Subcutaneous abdominal adipose tissue (tissue), 5 donors: ENCODE measurements at regions not wholly inside any gene's neighbourhood (a gene's known extent, or its start where the extent isn't known, plus 50 kb on each side); places are given as distances from the start of the nearest gene placed in this dataset.

Experiments
- H3K27ac ChIP-seq: one replicate; pipeline ENCODE4 v1.7.0; 2013; ENCODE audit warnings: low read depth, mild to moderate bottlenecking, inconsistent platforms, low read length, moderate library complexity
- H3K27me3 ChIP-seq, 5 donors: one replicate each; pipeline ENCODE4 v1.7.0; 2013; ENCODE audit warnings: low read length in 5 of 5, inconsistent platforms in 1 of 5; ENCODE audit not compliant: control insufficient read depth in 5 of 5, insufficient read depth in 4 of 5
- H3K36me3 ChIP-seq, 5 donors: one replicate each; pipeline ENCODE4 v1.7.0; 2013; ENCODE audit warnings: low read length in 5 of 5; ENCODE audit not compliant: control insufficient read depth in 5 of 5, insufficient read depth in 5 of 5
- H3K4me1 ChIP-seq, 5 donors: one replicate each; pipeline ENCODE4 v1.7.0; 2013; ENCODE audit warnings: low read length in 5 of 5, mild to moderate bottlenecking in 3 of 5, moderate library complexity in 1 of 5; ENCODE audit not compliant: control insufficient read depth in 5 of 5, insufficient read depth in 5 of 5
- H3K4me3 ChIP-seq, 5 donors: one replicate each; pipeline ENCODE4 v1.7.0; 2013; ENCODE audit warnings: low read length in 5 of 5, low read depth in 1 of 5
- H3K9ac ChIP-seq, 5 donors: one replicate each; pipeline ENCODE4 v1.7.0; 2013; ENCODE audit warnings: low read length in 5 of 5, mild to moderate bottlenecking in 4 of 5, moderate library complexity in 3 of 5
- H3K9me3 ChIP-seq, 5 donors: one replicate each; pipeline ENCODE4 v1.7.0; 2013; ENCODE audit warnings: low read length in 5 of 5; ENCODE audit not compliant: control insufficient read depth in 5 of 5
- donor health status: healthy.
- donor health status: healthy.
- donor health status: healthy.
- donor health status: healthy.
- donor health status: healthy.

DNA sequence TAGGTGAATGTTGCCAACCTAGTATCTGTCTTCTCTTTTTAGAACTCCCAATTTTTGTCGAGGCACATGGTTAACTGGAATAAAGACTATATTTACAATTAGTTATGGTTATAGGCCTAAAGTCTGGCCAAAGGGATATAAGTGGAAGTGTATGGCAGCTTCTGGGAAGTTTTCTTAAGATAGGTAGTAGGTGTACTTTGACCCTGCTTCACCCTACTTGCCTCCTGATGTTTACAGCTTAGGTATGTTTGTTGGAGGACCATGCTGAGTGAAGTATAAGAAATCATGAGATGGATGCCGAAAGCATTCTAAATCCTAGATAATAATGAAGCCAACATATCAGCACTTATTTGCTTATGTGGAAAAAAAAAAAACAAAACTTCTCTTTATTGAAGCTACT, 272.1 kb downstream of the S1PR1 start:
- no peak overlapping the region for H3K27ac ChIP-seq

DNA sequence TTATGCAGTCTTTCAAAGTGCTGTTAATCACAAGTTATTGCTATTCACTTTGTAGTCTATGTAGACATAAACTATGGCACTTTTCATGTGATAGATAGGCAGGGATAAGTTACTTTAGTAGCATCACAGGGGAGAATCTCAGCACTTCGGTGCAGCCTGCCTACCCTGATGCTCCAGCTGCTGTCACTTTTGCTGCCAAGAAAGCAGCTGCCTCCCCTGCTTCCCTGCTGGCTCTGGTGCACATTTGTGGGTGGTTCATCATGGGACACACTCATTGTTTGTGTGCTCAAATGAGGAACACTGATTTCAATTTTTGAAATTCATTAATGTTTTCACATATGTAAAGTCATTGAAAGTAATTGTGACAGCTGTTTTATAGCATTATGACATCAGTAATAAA, 272.6 kb downstream of the S1PR1 start:
- no peaks in the 10 kb centered on the region for H3K9me3 ChIP-seq
- H3K9ac ChIP-seq = no peak overlapping the region
- H3K4me1 ChIP-seq = no peaks in the 10 kb centered on the region
- H3K27me3 ChIP-seq = no peaks in the 10 kb centered on the region
- H3K4me3 ChIP-seq = no peak overlapping the region
- H3K36me3 ChIP-seq = no peaks in the 10 kb centered on the region
- H3K27ac ChIP-seq = no peak overlapping the region

More for the DNA sequence above, 272.1 kb downstream of the S1PR1 start:
- no peak overlapping the region for H3K9ac ChIP-seq
- H3K9me3 ChIP-seq = no peaks in the 10 kb centered on the region
- H3K4me3 ChIP-seq = no peak overlapping the region
- no peaks in the 10 kb centered on the region for H3K4me1 ChIP-seq
- H3K36me3 ChIP-seq = no peaks in the 10 kb centered on the region
- H3K27me3 ChIP-seq = no peaks in the 10 kb centered on the region

GRCh38 chr1:101511202-101511891, 274.5 kb downstream of the S1PR1 start:
- Histone ChIP-seq H3K27me3 (no peaks in the 10 kb centered on the region), H3K36me3 (no peaks in the 10 kb centered on the region), H3K9me3 (peaks cover 0 to 2% (median 0%) of the 10 kb centered on the region in 5 donors), H3K4me1 (no peaks in the 10 kb centered on the region), H3K9ac (no peak overlapping the region), H3K27ac (no peak overlapping the region), H3K4me3 (no peak overlapping the region)

- Histone ChIP-seq H3K9me3 (peaks cover 0 to 5% (median 0%) of the 10 kb centered on the region in 5 donors), H3K36me3 (no peaks in the 10 kb centered on the region), H3K27me3 (no peaks in the 10 kb centered on the region), H3K4me1 (no peaks in the 10 kb centered on the region), H3K27ac (no peak overlapping the region), H3K4me3 (no peak overlapping the region), H3K9ac (no peak overlapping the region)
Observed at GRCh38 chr1:101520302-101520701, 283.5 kb downstream of the S1PR1 start.

DNA sequence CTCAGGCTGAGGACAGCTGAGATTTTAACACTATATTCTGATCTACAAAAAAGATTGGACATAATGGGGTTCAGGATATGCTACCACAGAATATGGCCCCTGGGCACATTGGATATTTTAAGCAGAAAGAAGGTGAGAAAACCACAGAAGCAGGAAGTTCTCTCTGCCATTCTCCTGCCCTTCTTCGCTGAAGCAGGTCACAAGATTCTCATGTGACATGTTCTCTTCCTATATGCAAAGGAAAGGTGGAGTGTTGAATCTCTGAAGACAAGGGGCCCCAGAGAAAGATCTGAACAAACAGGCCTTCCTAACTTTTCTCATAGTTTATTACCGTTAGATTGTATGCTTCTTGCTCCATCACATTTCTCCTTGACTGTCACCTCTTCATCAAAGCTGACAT, 285.7 kb downstream of the S1PR1 start:
- Histone ChIP-seq H3K4me1 (no peaks in the 10 kb centered on the region), H3K36me3 (no peaks in the 10 kb centered on the region), H3K9me3 (no peaks in the 10 kb centered on the region)

DNA sequence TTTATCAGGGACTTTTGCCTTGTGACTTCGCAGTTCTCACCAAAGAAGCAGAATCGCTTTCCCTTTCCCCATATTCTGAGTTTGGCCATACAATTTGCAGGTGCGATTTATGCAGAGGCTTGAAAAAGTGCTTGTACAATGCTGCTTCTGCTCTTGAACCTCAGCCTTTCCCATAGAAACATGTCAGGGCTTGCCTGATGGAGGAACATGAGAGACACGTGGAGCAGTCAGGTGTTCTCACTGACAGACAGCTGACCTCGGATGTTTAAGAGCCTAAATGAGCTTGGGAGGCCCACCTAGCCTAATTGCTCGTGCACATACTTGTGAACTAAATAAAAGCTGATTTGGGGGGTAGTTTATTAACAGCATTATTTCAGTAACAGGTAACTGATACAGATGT, 290.0 kb downstream of the S1PR1 start:
- Histone ChIP-seq H3K9me3 (no peaks in the 10 kb centered on the region), H3K4me3 (no peak overlapping the region), H3K27ac (no peak overlapping the region), H3K9ac (no peak overlapping the region), H3K4me1 (no peaks in the 10 kb centered on the region), H3K36me3 (no peaks in the 10 kb centered on the region), H3K27me3 (no peaks in the 10 kb centered on the region)

More for the DNA sequence above, 285.7 kb downstream of the S1PR1 start:
- Histone ChIP-seq H3K27ac (no peak overlapping the region), H3K27me3 (no peaks in the 10 kb centered on the region), H3K9ac (no peak overlapping the region), H3K4me3 (no peak overlapping the region)

GRCh38 chr1:101532377-101532776, 295.6 kb downstream of the S1PR1 start:
- Histone ChIP-seq H3K4me3 (no peak overlapping the region), H3K9ac (no peak overlapping the region), H3K27ac (no peak overlapping the region), H3K27me3 (no peaks in the 10 kb centered on the region), H3K4me1 (no peaks in the 10 kb centered on the region), H3K36me3 (no peaks in the 10 kb centered on the region), H3K9me3 (no peaks in the 10 kb centered on the region)

GRCh38 chr1:101540161-101540560, 303.3 kb downstream of the S1PR1 start:
- Histone ChIP-seq H3K9ac (no peak overlapping the region), H3K4me3 (no peak overlapping the region), H3K27ac (no peak overlapping the region), H3K9me3 (no peaks in the 10 kb centered on the region), H3K27me3 (no peaks in the 10 kb centered on the region), H3K4me1 (no peaks in the 10 kb centered on the region), H3K36me3 (no peaks in the 10 kb centered on the region)

- Histone ChIP-seq H3K4me3 (no peak overlapping the region), H3K27ac (no peak overlapping the region), H3K4me1 (no peaks in the 10 kb centered on the region), H3K9ac (no peak overlapping the region), H3K36me3 (no peaks in the 10 kb centered on the region), H3K9me3 (no peaks in the 10 kb centered on the region), H3K27me3 (no peaks in the 10 kb centered on the region)
Observed at GRCh38 chr1:101546885-101547284, 310.1 kb downstream of the S1PR1 start.

DNA sequence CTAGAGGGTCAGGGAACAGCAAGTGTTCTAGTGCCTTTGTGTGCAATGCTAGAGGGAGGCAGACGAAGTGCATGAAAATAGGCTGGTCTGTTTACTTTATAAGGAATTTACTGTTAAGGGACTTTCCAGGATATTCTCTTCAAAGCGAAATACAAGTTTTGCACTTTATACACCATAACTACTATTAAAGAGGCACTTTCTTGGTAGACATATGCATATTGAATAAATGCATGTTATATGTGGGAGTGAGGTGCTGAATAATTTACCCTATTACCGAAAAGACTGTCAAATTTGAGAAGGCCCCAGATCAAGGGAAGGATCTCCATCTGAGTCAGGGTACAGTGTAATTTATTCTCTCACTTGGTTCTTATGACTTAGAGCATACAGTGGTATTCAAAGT, 310.5 kb downstream of the S1PR1 start:
- H3K4me3 ChIP-seq = no peak overlapping the region
- no peaks in the 10 kb centered on the region for H3K9me3 ChIP-seq
- H3K9ac ChIP-seq = no peak overlapping the region
- no peaks in the 10 kb centered on the region for H3K4me1 ChIP-seq
- no peak overlapping the region for H3K27ac ChIP-seq
- H3K36me3 ChIP-seq = no peaks in the 10 kb centered on the region
- no peaks in the 10 kb centered on the region for H3K27me3 ChIP-seq
